Neuronal stem cell (in vitro differentiated cells): ENCODE measurements at regions not wholly inside any gene's neighbourhood (a gene's known extent, or its start where the extent isn't known, plus 50 kb on each side); places are given as distances from the start of the nearest gene placed in this dataset.

Experiments
- DNase-seq: peaks from one replicate; pipeline ENCODE4 v3.0.0-alpha.2; 2013; ENCODE audit warnings: low spot score
- H2AFZ ChIP-seq: one replicate; pipeline ENCODE4 v1.6.1; 2013; ENCODE audit warnings: mild to moderate bottlenecking, low read length, inconsistent platforms
- H2AK5ac ChIP-seq: 2 replicates; pipeline ENCODE4 v1.6.1; 2013; ENCODE audit warnings: low read depth, mild to moderate bottlenecking, inconsistent platforms, low read length, moderate library complexity, mixed read lengths
- H2BK120ac ChIP-seq: 2 replicates; pipeline ENCODE4 v1.6.1; 2013; ENCODE audit warnings: low read depth, mild to moderate bottlenecking, inconsistent platforms, low read length, moderate library complexity, mixed read lengths
- H2BK12ac ChIP-seq: one replicate; pipeline ENCODE4 v1.6.1; 2013; ENCODE audit warnings: low read length, inconsistent platforms
- H2BK15ac ChIP-seq: 2 replicates; pipeline ENCODE4 v1.6.1; 2013; ENCODE audit warnings: mild to moderate bottlenecking, low read length, inconsistent platforms, mixed read lengths
- H2BK5ac ChIP-seq: one replicate; pipeline ENCODE4 v1.6.1; 2013; ENCODE audit warnings: inconsistent platforms, mild to moderate bottlenecking, low read length, moderate library complexity
- H3K14ac ChIP-seq: one replicate; pipeline ENCODE4 v1.6.1; 2013; ENCODE audit warnings: low read length, inconsistent platforms
- H3K18ac ChIP-seq: 2 replicates; pipeline ENCODE4 v1.6.1; 2013; ENCODE audit warnings: low read length, inconsistent platforms
- H3K23ac ChIP-seq: 2 replicates; pipeline ENCODE4 v1.6.1; 2013; ENCODE audit warnings: low read depth, mild to moderate bottlenecking, mixed read lengths, low read length, inconsistent platforms; ENCODE audit not compliant: poor library complexity
- H3K27ac ChIP-seq: replicated peaks from 3 replicates; pipeline ENCODE4 v1.5.1; 2013; ENCODE audit warnings: low read length, inconsistent platforms
- H3K27me3 ChIP-seq, 3 experiments: 2 replicates each; pipeline ENCODE4 v1.6.1; 2013; ENCODE audit warnings: low read length in 3 of 3, mild to moderate bottlenecking in 2 of 3, inconsistent platforms in 1 of 3, low read depth in 1 of 3, mixed read lengths in 1 of 3, moderate library complexity in 1 of 3; ENCODE audit not compliant: control insufficient read depth in 3 of 3, insufficient read depth in 3 of 3
- H3K36me3 ChIP-seq, 2 donors: replicated peaks in 1 of 2; 2 replicates each; pipeline ENCODE4 v1.6.1; 2013; ENCODE audit warnings: low read length in 2 of 2; ENCODE audit not compliant: control insufficient read depth in 2 of 2, insufficient read depth in 2 of 2
- H3K4ac ChIP-seq: 2 replicates; pipeline ENCODE4 v1.6.1; 2013; ENCODE audit warnings: inconsistent platforms, mild to moderate bottlenecking, low read length, moderate library complexity
- H3K4me1 ChIP-seq, 2 donors: 1 replicate in 1 of 2; 2 replicates in 1 of 2; pipeline ENCODE4 v1.6.1; 2013; ENCODE audit warnings: low read length in 2 of 2, low read depth in 1 of 2; ENCODE audit not compliant: control insufficient read depth in 2 of 2, insufficient read depth in 1 of 2
- H3K4me2 ChIP-seq: one replicate; pipeline ENCODE4 v1.6.1; 2013; ENCODE audit warnings: mild to moderate bottlenecking, low read length, inconsistent platforms; ENCODE audit not compliant: insufficient read depth, poor library complexity, severe bottlenecking
- H3K4me3 ChIP-seq, 2 donors: 2 replicates each; pipeline ENCODE4 v1.5.1; 2013; ENCODE audit warnings: low read length in 2 of 2, mild to moderate bottlenecking in 2 of 2, inconsistent platforms in 1 of 2, moderate library complexity in 1 of 2
- H3K79me1 ChIP-seq: one replicate; pipeline ENCODE4 v1.6.1; 2013; ENCODE audit warnings: low read depth, mild to moderate bottlenecking, inconsistent platforms, low read length, moderate library complexity
- H3K9ac ChIP-seq: one replicate; pipeline ENCODE4 v1.6.1; 2013; ENCODE audit warnings: mild to moderate bottlenecking, low read depth, low read length, inconsistent platforms; ENCODE audit not compliant: poor library complexity
- H3K9me3 ChIP-seq, 2 donors: replicated peaks in 1 of 2; 2 replicates each; pipeline versions ENCODE3 to v1.6.1; 2013; ENCODE audit warnings: low read length in 2 of 2, mild to moderate bottlenecking in 2 of 2, inconsistent platforms in 1 of 2, low read depth in 1 of 2, mixed read lengths in 1 of 2, moderate library complexity in 1 of 2; ENCODE audit not compliant: control insufficient read depth in 2 of 2, insufficient read depth in 1 of 2
- H4K8ac ChIP-seq: one replicate; pipeline ENCODE4 v1.6.1; 2013; ENCODE audit warnings: low read depth, mild to moderate bottlenecking, inconsistent platforms, low read length, moderate library complexity
- H4K91ac ChIP-seq: one replicate; pipeline ENCODE4 v1.6.1; 2013; ENCODE audit warnings: low read length, low read depth, mild to moderate bottlenecking, inconsistent platforms; ENCODE audit not compliant: poor library complexity
- WGBS, 2 donors: extraction: QIAGEN DNeasy Blood & Tissue Kit; methylation state at CpG; one replicate each; pipeline ENCODE4 v1.1.7; 2013; ENCODE audit warnings: missing lambda C conversion rate in 2 of 2, mixed read lengths in 1 of 2; ENCODE audit not compliant: insufficient read length in 2 of 2, insufficient replicate concordance in 1 of 2; ENCODE audit errors: extremely low coverage in 2 of 2; 5-methylcytosine and 5-hydroxymethylcytosine counted together

DNA sequence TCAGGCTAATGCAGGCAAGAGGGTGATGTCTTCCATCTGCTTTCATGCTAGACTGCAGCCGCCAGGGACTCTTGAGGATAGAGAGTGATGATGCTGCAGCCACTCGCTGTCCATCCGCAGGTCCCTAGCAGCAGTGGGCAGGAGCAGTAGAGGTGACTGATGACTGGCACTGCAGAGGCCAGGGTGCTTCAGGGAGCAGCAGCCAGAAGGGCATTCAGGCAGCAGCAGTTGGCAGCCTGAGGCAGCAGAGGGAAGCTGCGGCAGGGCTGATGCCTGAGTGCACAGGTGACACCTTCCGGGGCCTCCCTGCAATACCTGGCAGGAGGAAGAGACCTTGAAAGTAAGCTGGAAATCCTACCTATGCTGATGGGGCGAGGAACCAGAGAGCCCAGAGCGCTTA is 214.2 kb downstream of the ICOS start:
- Histone ChIP-seq H2BK5ac (no peak overlapping the region), H3K79me1 (no peaks in the 10 kb centered on the region), H3K18ac (peak overlapping the region; percentile 87), H3K14ac (no peak overlapping the region), H4K8ac (no peak overlapping the region), H3K4me2 (no peak overlapping the region), H2BK120ac (no peak overlapping the region), H3K9me3 (no peaks in the 10 kb centered on the region), H3K27me3 (peaks cover 0 to 4% (median 0%) of the 10 kb centered on the region in 3 experiments), H2BK12ac (peak overlapping the region; percentile 67), H4K91ac (no peak overlapping the region), H2AFZ (no peak overlapping the region), H3K4ac (no peak overlapping the region), H3K4me3 (peak overlapping the region in 1 of 2 donors; percentile 2), H3K27ac (no peak overlapping the region), H3K4me1 (peaks cover 0 to 4% of the 10 kb centered on the region in 2 donors), H3K23ac (no peak overlapping the region), H3K36me3 (no peaks in the 10 kb centered on the region), H2BK15ac (no peak overlapping the region), H2AK5ac (peak overlapping the region; percentile 59), H3K9ac (no peak overlapping the region)
- no peak for DNase-seq
- WGBS, 2 donors = no CpG with 5 or more reads among the region's 7 CpGs

DNA sequence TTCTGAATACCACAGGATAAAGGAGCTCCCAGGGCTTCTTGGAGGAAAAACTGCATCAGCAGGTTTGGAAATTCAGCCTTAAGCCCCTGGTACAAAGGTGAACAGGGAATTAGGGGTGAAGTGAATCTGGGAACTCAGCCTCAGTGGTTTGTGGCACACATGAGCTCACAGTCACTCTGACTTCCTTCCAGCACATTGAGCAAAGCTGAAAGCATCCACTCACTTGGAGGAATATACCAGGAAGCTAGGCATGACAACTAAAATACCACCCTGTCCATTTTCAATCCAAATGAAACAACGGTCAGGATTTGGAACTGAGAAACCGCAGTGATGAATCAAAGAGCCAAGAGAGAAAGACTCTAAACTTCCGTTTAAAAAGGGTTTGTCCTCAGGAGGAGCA is 216.1 kb downstream of the ICOS start:
- Histone ChIP-seq H3K4me2 (no peak overlapping the region), H3K27me3 (peaks cover 0 to 4% (median 0%) of the 10 kb centered on the region in 3 experiments), H3K9me3 (peaks cover 0 to 1% of the 10 kb centered on the region in 2 donors), H4K8ac (no peak overlapping the region), H3K4ac (no peak overlapping the region), H2AK5ac (no peak overlapping the region), H2BK12ac (no peak overlapping the region), H2BK5ac (no peak overlapping the region), H3K23ac (no peak overlapping the region), H3K9ac (no peak overlapping the region), H3K4me3 (no peak overlapping the region), H2BK15ac (no peak overlapping the region), H3K27ac (no peak overlapping the region), H2BK120ac (no peak overlapping the region), H3K79me1 (no peaks in the 10 kb centered on the region), H4K91ac (no peak overlapping the region), H3K18ac (no peak overlapping the region), H3K36me3 (no peaks in the 10 kb centered on the region), H3K4me1 (peaks cover 0 to 4% of the 10 kb centered on the region in 2 donors), H3K14ac (no peak overlapping the region), H2AFZ (no peak overlapping the region)
- WGBS, 2 donors = no CpG with 5 or more reads among the region's 3 CpGs
- no peak for DNase-seq

DNA sequence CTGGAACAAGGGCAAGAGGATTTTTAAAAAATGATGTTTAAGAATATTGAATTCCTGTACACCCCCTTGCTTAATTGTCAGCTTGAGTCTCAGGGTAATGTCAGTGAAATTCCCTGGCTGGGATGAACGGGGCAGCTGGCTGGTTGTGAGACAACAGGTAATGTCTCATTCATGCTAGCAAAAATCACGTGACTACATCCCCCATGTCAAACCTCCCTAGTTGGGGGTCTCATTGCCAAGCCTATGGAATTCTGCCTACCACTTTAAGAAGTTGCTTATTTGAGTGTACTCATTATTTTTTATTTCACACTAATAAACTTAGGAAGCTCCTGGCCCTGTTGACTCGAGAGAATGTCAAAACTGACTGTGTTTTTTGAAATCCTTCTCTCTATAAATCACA is 218.3 kb downstream of the ICOS start:
- no peak overlapping the region for H3K27ac ChIP-seq
- no peak overlapping the region for H4K8ac ChIP-seq
- no CpG with 5 or more reads among the region's 3 CpGs for WGBS, 2 donors
- no peak overlapping the region for H4K91ac ChIP-seq
- no peak overlapping the region for H3K23ac ChIP-seq
- H2BK12ac ChIP-seq = no peak overlapping the region
- H2BK5ac ChIP-seq = no peak overlapping the region
- H3K9me3 ChIP-seq = peaks cover 0 to 6% of the 10 kb centered on the region in 2 donors
- DNase-seq = no peak
- no peak overlapping the region for H3K9ac ChIP-seq
- H3K27me3 ChIP-seq = peaks cover 0 to 4% (median 0%) of the 10 kb centered on the region in 3 experiments
- H2BK120ac ChIP-seq = no peak overlapping the region
- no peak overlapping the region for H3K18ac ChIP-seq
- H3K36me3 ChIP-seq = no peaks in the 10 kb centered on the region
- no peak overlapping the region for H3K14ac ChIP-seq
- no peak overlapping the region for H3K4ac ChIP-seq
- peaks cover 0 to 4% of the 10 kb centered on the region in 2 donors for H3K4me1 ChIP-seq
- no peak overlapping the region for H2BK15ac ChIP-seq
- no peak overlapping the region for H3K4me2 ChIP-seq
- H2AFZ ChIP-seq = no peak overlapping the region
- H3K4me3 ChIP-seq = no peak overlapping the region
- no peaks in the 10 kb centered on the region for H3K79me1 ChIP-seq
- no peak overlapping the region for H2AK5ac ChIP-seq

DNA sequence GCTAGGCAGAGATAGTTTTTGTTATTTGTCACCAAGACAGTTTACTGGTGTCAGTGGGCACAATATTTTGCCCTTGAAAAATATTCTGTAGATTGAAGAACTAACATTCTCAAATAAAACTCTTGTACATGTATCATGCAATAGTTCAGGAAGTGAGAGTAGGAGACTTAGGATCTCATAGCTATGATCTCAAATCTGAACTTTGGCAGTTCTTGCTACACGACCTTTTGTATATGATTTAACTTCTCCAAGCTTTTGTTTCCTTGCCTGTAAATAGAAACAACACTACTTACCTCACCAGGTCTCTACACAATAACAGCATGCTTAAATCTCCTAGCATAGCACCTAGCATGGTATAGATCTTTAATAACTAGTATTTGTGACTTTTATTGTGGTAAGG is 219.9 kb downstream of the ICOS start:
- Histone ChIP-seq H3K18ac (no peak overlapping the region), H2BK120ac (no peak overlapping the region), H2BK12ac (no peak overlapping the region), H3K27me3 (peaks cover 0 to 4% (median 0%) of the 10 kb centered on the region in 3 experiments), H3K4ac (no peak overlapping the region), H3K23ac (no peak overlapping the region), H3K36me3 (no peaks in the 10 kb centered on the region), H2AK5ac (no peak overlapping the region), H3K4me3 (no peak overlapping the region), H2AFZ (no peak overlapping the region), H4K91ac (no peak overlapping the region), H3K4me2 (no peak overlapping the region), H3K27ac (no peak overlapping the region), H4K8ac (no peak overlapping the region), H2BK5ac (no peak overlapping the region), H3K9me3 (peaks cover 0 to 6% of the 10 kb centered on the region in 2 donors), H3K4me1 (peaks cover 0 to 2% of the 10 kb centered on the region in 2 donors), H2BK15ac (no peak overlapping the region), H3K79me1 (no peaks in the 10 kb centered on the region), H3K9ac (no peak overlapping the region), H3K14ac (no peak overlapping the region)
- no peak for DNase-seq
- no CpG with 5 or more reads among the region's 1 CpG for WGBS, 2 donors
